ENCODE measurements at regions not wholly inside any gene's neighbourhood (a gene's known extent, or its start where the extent isn't known, plus 50 kb on each side); places are given as distances from the start of the nearest gene placed in this dataset.
A peak's percentile ranks its signal among the peaks of the same experiment; 100 is the strongest.
"Not testable (repeated sequence)": the region's sequence is repeated elsewhere in the genome, so short reads cannot be mapped to it uniquely, and the experiment has no call there.

DNA sequence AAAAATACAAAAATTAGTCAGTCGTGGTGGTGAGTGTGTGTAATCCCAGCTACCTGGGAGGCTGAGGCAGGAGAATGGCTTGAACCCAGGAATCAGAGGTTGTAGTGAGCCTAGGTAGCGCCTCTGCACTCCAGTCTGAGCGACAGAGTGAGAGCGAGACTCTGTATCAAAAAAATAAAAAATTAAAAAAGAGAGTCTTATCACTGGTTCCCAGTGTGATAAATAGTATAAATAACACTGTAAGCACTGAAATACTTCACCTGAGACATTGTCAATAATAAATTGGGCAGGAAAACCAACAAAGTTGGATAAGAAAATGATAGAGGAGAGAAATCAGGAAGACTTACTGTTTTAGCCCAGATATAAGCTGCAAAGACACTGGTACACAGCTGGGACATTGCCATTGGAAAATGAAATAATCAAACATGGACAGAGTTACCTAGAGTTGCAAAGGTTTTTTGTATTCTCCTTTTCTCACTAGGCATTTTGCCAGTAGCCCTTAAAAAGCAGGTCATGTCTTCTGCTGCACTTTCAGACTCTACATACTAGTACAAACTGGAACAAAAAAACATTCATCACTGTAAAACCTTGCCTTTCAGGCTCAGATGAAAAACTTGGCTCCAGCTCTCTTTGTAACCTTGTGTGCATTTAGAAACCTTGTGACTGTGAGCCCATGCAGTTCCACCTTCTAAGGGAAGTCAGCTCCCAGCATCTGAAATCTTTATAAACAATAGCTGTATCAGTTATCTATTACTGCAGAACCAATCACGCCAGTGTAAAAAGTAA lies 55.0 kb upstream of the PPP1R2C start:
- DNase-seq (ENCODE audit: low spot score), result no peak

DNA sequence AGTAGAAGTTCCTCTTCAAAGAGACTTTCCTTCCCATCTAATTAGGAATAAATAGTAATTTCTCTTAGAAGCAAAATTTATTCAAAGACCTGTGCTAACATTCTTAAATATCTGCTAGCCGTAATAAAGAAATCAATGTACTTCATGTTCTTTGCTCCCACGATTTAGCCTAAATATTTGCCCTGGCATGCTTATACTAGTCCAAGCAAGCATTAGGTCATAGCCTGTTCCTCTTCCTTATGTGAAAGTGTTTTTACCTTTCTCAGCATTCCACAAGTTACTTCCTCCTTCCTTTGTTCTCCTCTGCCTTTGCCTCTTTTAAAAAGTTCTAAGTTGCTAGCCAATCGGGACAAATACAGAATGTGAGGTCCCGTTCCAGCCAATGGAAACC lies 55.6 kb upstream of the PPP1R2C start:
- not testable (repeated sequence) for DNase-seq (ENCODE audit: low spot score)

DNA sequence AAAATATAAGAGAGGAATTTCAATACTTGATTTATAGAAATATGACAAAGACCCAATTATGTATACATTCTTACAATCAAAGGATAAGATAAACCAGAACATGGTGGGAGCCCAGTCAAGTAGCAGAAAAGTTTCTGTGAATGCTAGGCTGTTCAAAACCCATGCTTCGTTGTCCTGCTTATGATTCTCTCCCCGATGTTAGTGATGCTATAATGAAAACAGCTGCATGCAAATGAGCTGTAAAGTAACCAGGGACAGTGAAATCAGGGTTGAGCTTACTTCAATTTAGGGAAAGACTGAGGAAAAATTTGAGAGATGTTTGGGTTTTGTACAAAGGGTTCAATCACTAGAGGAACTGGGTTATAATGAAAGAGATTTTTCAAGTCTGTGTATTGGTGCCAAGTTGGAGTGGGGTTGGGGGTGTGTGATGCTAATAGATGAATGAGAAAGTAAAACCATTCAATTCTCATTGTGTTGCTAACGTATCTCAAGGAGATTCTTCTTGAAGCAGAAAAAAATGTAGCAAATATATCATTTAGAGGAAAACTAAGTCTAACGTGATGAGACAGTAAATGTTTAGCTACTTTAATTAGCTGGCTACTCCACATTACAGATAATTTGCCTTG lies 59.3 kb upstream of the PPP1R2C start:
- DNase-seq (ENCODE audit: low spot score), result no peak

- no peak for DNase-seq (ENCODE audit: low spot score)
These were observed 59.8 kb upstream of the PPP1R2C start for GRCh38 chrX:42837747-42838146.

DNA sequence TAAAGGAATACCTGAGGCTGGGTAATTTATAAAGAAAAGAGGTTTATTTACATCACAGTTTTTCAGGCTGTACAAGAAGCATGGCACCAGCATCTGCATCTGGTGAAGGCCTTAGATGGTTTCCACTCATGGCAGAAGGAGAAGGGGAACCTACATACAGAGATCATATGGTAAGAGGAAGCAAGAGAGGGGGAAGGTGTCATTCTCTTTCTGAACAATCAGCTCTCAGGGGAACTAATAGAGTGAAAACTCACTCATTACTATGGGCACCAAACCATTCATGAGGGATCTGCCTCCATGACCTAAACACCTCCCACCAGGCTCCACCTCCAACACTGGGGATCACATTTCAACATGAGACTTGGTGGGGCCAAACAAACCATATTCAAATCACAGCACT lies 61.7 kb upstream of the PPP1R2C start:
- no peak for DNase-seq (ENCODE audit: low spot score)

- no peak for DNase-seq (ENCODE audit: low spot score)
These were observed 68.8 kb upstream of the PPP1R2C start for GRCh38 chrX:42846741-42847140.

DNA sequence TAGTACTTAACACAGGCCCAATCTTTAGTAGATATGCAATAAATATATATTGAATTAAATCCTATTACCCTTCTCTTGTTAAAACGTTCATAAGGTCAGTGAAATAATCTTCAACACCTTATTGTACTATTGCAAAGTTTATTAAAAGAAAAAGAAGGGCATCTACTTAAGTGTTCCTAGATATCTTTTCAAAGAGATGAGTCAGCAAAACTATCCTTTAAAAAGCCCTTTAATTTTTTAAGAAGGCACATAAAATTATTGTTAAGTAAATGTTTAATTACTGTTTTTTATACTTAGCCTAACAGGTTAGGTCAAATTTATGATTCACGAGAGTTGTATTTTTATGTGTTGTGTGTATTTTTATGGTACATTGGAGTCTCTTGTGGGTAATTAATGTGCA lies 77.3 kb upstream of the PPP1R2C start:
- no peak for DNase-seq (ENCODE audit: low spot score)

DNA sequence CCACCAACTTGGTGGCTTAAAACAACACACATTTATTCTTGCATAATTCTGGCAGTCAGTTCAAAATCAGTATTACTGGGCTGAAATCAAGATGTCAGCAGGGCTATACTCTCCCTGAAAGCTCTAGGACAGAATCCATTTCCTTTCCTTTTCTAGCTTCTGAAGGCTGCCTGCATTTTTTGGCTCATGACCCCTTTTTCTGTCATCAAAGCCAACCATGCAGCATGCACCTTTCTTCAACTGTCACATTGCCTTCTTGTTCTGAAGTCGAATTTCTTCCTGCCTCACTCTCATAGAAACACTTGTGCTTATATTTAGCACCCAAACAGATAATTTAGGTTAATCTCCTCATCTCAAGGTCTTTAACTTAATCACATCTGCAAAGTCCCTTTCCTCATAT lies 79.8 kb upstream of the PPP1R2C start:
- no peak for DNase-seq (ENCODE audit: low spot score)

DNA sequence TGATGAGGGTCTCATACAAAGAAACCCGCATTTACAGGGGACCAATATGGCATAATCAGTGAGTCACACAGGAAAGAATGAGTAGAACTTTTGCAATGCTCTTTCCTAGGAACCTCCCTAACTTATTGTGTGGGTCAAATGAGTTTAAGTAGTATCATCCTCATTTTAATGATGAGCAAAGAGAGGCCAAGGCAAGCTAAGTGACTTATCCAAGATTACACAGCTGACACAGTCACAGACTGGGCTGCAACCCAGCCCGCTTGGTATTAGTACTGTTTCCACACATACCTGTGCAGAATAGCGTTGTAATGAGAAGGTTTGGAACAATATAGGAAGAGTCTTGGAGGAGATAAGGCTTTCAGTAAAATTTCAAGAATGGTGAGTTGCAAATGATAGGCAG lies 91.0 kb upstream of the PPP1R2C start:
- no peak for DNase-seq (ENCODE audit: low spot score)

DNA sequence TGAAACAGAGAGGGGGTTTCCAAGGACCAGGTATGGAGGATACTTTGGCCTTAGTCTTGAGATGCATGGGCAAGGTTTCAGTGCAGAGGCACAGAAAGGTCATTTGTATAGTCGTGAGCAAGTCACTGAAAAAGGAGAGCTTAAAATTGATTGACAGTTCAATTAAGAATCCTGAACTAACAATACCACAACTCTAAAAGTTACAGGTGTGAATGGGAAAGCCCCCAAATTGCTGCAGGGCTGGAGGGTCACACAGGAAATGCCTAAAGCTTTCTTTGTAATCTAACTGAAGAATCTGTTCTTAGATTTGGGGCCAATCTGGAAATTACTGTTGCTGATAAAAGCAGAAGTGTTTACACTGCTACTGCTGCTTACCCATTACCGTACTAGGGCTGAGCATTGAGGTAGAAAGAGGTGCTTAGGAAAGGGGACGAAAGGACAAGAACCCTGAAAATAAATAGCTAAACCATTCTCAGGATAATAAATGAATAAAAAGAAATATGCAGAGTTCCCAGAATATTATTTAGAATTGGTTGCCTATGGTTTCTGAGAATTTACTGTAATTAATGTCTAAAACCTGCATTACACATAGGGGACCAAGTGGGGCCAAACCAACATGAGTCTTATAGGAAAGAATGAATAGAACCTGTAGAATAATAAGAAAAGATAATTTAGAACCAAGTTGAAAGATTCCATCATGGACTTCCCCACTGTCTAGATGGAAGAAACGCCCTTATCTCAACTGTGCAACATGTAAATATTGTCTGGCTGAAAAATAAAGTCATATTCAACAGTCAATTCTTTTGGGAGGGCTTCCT lies 91.9 kb upstream of the PPP1R2C start:
- no peak for DNase-seq (ENCODE audit: low spot score)

DNA sequence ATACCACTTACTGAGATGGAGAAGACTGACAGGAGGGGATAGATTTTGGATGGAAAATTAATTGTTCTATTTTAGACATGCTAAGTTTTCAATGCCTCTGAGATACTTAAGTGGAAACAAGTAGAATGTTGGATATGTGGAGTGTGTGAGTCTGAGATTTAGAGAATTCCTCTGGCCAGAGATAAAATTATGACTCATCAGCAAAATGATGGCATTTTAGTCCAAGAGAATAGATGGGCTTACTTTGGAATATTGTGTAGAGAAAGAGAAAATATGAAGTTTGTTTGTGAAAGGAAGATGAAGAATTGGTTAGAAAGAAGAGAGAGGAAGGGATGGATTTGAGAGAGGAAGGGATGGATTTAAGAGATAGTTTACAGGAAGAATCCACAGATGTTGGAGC lies 108.6 kb upstream of the PPP1R2C start:
- no peak for DNase-seq (ENCODE audit: low spot score)

DNA sequence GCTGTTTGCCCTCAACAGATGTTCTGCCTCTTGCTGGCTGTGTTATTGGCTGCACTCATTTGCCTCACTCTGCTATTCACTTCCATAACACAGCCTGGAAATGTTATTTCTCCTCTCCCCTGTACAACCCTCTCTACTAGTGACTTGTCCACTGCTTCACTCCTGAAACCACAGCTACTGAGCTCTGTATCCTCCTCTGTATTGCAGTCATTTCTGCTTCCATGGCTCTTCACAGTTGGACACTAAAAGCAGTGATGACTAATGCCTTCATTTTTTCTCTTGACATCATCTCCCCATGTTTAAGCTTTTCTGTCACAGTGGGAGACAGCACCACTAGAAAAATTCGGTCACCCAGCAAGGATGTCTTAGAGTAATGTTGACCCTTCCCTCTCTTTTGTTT lies 123.0 kb upstream of the PPP1R2C start:
- no peak for DNase-seq (ENCODE audit: low spot score)

DNA sequence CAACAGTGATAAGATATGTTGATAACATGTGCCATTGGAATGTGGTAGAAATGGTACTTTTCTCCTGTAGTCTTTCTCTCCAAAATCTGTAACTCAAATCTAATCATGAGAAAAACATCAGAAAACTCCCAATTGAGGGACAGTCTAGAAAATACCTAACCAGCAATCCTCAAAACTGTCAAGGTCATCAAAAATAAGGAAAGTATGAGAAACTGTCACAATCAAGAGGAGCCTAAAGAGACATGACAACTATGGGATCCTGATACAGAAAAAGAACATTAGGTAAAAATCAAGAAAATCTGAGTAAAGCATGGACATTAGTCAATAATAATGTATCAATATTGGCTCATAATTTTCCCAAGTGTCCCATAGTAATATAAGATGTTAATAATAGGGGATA lies 124.5 kb upstream of the PPP1R2C start:
- no peak for DNase-seq (ENCODE audit: low spot score)

GRCh38 chrX:42920752-42921151 lies 142.8 kb upstream of the PPP1R2C start:
- no peak for DNase-seq (ENCODE audit: low spot score)

- no peak for DNase-seq (ENCODE audit: low spot score)
These were observed 152.1 kb upstream of the PPP1R2C start for GRCh38 chrX:42930071-42930470.

DNA sequence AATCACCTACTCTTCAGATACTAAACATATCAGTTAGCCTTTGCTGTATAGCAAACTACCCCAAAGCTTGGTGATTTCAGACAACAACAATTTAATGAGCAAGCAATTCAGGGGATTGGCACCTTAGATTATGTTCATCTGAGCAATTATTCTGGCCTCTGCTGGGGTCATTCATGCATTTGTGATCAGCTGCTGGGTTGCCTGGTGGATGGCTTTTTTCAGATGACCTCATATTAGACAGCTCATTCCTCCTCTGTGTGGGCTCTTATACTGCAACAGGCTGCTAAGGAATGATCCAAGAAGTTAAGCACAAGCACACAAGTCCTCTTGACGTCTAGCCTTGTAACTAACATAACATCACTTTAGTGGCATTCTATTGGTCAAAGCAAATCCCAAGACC lies 153.0 kb upstream of the PPP1R2C start:
- DNase-seq (ENCODE audit: low spot score), result no peak

DNA sequence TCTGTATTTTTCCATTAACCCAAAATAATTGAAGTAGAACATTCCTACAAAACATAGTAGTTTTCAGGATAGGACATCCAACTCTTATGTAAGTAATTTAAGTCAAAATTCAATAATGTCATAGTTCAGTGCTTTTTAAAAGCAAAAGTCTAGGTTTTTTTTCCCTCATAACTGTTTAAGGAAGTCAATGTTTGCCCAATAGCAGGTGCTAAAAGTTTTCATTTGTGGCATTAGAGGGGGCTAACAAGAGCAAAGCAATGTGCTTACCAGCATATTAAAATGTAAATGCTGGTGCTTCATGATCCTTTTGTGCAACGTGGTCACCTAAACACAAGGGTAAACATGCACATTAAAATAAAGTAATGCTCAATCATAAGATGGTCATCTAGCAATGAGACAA lies 155.2 kb upstream of the PPP1R2C start:
- no peak for DNase-seq (ENCODE audit: low spot score)

GRCh38 chrX:42934020-42934726 lies 156.2 kb upstream of the PPP1R2C start:
- DNase-seq (ENCODE audit: low spot score), result no peak

DNA sequence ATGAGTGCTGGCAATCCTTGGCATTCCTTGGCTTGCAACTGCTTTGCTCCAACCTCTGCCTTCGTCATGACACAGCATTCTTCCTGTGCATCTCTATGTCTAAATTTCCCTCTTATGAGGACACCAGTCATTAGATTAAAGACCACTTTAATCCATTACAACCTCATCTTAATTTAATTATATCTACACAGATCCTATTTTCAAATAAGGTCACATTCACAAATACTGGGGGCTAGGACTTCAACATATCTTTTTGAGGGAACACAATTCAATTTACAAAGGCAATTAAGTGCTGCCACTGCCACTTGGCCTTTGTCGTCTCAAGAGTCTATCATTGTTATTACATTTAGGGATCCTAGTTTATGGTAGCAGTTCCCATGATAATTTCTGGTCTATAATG lies 163.7 kb upstream of the PPP1R2C start:
- DNase-seq (ENCODE audit: low spot score), result no peak

- peak; percentile 57 for DNase-seq (ENCODE audit: low spot score)
These were observed 165.3 kb upstream of the PPP1R2C start for GRCh38 chrX:42943051-42943974.
